HG03520 (cell line): ENCODE measurements at regions not wholly inside any gene's neighbourhood (a gene's known extent, or its start where the extent isn't known, plus 50 kb on each side); places are given as distances from the start of the nearest gene placed in this dataset.

ENCODE experiments used
- ATAC-seq: cut with Tn5 transposase; IDR thresholded peaks from one replicate; pipeline ENCODE4 v1.9.1; 2021; ENCODE audit warnings: mild to moderate bottlenecking, moderate library complexity; ENCODE audit not compliant: unreplicated experiment

DNA sequence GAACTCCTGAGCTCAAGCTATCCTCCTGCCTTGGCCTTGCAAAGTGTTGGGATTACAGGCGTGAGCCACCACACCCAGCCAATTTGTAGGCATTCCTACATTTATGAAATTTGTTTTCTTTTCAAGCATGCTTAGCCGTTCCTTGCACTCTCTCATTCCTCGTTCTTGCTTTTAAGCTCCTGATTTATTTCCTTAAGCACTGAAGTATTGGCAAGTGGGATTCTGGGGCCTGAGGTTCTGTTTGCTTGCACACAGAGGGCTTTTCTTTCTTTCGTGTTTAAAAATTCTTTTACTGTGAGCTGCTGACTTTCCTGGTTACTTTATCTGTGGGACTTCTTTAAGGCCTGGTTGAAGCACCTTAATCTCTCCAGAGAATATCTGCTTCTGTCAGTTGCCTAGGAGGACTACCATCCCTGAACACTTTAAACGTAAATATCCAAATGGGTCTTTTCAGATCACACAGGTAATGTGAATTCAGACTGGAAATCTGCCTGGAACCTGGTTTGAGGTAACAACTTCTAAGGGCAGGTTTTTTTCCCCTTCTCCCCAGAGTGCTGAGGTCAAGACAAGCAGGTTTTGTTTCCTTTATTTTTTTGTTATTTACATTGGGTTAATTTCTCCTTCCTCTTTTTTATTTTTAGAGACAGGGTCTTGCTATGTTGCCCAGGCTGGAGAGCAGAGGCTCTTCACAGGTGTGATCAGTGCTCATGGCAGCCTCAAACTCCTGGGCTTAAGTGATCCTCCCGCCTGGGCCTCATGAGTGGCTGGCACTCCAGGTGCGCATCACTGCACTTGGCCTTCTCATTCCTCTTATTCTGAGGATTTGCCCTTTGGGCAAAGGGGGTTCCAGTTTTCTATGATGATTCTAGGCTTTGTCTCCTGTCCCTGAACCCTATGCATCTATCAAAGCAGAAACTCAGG, 102.9 kb downstream of the PFKFB3 start:
- no peak for ATAC-seq

DNA sequence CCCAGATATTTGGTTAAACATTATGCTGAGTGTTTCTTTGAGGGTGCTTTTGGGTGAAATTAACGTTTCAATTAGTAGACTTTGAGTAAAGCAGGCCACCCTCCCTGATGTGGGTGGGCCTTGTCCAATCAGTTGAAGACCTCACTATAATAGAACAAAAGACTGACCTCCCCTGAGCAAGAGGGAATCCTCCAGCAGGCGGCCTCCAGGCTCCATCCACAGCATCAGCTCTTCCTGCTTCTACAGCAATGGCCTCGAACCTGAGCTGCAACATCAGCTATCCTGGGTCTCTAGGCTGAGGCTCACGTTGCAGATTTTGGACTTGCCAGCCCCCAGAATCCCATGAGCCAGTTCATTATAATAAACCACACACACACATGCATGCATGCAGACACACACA, 104.2 kb downstream of the PFKFB3 start:
- ATAC-seq, result no peak

DNA sequence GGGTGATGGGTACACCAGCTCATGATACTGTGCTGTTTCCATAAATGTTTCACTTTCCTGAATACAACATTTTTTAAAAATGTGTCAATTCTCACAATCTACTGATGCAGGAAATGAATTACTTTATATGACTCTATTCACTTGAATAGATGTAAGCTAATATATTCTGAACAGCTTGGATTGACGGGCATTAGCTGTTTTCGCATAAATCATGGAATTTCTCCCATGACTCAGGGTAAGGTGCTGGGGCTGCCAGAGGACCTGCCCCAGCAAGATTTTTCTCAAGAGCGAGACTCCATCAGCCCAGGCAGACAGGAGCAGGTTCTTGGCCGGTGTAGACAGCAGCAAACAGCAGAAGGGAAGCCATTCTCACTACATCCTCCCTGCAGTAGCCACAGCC, 107.1 kb downstream of the PFKFB3 start:
- no peak for ATAC-seq

DNA sequence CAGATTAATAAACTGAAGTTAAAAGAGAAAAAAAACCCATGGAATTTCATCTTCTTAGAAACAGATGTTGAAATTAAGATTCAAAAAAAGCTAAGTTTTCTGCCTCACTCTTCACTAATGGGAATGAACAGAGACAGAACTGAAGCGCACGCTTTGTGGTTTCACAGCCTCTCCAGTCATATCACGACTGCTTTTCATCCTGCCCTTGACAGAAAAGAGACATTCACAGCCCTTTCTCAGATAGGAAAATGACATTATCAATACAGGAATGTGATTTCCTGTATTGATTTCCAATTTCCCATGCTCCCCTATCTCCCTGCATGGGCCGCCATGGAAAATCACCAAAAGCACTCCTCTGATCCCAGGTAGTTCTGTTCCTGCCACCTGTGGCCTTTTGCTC, 108.2 kb downstream of the PFKFB3 start:
- ATAC-seq, result no peak

DNA sequence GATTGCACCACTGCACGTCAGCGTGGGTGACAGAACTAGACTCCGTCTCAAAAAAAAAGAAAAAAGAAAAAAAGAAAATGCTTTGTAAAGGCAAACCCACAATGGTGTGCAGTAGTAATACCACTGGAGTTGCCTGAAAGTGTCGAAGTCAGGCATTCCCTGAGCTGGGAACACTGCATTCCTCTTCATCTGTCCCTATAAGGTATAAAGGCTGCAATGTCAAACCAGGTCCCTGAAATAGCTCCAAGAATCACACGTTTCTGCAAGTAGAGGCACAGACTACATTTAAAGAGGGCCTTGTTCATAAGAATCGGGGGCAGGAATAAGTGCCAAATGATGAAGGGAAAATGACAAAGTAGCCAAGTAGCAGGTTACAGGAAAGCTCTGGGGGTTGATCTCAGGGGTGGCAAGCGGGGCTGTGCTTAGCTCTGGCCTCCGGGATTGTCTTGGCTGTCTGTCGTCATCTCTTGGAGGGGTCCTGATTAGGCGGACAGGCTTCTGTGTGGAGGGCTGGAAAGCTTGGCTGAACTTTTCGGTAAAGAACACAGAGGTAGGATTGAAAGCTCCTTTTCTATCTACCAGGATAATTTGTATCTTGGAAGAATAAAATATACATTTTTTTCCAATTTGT, 109.1 kb downstream of the PFKFB3 start:
- no peak for ATAC-seq

DNA sequence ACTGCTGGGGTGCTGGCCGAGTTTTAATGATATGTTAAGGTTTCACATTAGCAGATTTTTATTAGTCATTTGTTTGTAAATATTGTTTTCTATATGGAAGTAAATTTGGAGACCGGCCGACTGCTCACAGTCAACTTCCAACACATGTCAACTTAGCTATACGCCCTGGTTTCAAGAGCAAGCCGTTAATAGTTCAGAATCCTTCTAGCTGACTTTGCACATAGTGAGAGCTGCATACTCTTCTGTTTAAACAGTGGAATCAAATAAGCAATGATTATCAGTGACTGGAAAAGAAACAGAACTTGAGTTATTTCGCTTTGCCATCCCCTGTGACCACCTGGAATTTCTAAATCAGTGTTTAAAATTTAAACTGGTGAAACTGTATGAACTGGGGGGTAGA, 109.9 kb downstream of the PFKFB3 start:
- no peak for ATAC-seq

DNA sequence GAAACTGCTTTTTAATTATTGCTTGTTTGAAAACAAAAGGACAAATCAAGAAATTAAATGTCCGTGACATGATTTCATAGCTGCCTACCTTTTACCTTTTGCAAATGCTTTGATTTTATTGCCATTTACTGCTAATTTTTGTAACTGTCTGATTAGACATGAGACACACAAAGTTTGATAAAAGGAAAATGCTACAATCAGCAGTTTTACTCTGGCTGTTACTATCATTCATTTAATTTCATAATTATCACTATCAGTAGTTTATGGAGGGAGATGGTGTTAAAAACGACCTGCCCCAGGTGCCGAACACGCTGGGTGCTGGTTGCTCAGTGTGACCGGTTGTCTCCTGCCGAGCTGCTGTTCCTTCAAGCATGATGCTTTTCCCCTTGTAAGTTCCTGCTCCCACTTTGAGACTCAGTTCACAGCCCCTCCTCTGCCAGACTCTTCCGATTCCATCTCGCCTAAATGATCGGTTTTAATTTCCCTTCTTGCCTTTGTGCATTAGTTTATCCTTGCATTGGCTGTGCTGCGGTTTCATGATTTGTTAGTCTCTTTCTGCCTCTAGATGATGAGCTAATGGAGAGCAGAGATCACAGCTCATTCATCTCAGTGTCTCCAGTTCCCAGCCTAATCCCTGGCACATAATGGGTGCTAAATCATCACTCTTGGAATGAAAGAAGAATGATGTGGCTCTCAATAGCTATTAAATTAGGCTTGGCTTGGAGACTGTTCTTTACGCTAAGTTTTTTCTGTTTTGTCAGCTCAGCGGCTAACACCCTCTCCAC, 110.6 kb downstream of the PFKFB3 start:
- no peak for ATAC-seq

DNA sequence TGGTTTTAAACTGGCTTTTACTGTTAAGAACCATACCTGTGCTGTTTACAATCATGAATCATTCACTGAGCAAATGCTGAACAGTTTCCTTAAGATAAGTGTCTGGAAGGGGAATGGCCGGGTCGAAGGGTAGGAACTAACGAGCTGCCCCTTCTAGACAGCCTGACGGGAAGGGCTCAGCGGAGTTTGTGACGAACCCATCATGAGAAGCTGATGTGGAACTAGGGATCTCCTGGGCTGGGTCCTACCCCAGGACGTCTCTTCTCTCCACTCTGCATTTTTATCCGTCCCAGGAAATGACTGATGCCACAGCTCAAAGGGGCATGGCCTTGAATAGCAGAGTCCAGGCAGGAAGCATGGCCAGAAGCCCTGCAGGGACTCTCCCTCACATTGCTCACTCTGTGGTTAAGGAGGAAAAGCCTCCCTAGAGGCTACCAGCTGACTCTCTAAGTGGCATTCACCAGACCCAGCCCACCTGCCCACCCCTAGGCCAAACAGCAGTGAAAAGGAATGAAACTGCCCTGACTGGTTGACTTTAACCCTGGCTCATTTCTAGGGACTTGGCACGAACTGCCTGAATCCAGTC, 112.0 kb downstream of the PFKFB3 start:
- ATAC-seq, result no peak

DNA sequence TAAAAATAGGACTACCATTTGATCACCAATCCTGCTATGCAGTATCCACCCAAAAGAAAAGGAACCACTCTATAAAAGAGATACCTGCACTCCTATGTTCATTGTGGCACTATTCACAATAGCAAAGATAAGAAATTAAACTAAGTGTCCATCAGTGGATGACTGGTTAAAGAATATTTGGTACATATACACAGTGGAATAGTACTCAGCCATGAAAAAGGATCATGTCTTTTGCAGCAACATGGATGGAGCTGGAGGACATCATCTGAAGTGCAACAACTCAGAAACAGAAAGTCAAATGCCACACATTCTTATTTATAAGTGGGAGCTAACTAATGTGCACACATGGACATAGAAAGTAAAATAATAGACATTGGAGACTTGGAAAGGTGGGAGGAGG, 116.4 kb downstream of the PFKFB3 start:
- no peak for ATAC-seq

DNA sequence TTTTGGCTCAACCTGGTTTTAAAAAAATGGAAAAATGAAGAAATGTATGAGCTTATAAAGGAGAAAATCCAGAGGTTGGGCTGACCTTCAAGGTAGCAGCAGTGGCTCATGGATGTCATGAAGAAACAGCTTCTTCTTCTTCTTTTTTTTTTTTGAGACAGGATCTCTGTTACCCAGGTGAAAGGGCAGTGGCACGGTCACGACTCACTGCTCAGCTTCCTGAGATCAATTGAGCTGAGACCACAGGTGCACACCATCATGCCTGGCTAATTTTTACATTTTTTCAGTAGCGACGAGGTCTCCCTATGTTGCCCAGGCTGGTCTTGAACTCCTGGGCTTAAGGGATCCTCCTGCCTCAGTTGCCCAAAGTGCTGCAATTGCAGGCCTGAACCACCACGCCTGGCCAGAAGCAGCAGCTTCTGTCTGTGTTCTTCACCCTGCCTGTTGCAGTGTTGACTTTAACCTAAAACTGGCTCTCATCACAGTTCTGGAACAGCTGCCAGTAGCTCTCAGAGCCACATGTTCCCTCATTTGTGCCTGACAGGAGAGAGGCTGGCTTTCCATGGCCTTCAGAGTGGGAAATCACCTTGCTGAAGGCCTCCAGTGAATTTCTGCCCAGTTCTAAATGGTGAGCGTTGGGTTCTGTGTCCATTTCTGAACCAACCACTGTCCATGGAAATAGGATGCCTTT, 117.7 kb downstream of the PFKFB3 start:
- no peak for ATAC-seq

DNA sequence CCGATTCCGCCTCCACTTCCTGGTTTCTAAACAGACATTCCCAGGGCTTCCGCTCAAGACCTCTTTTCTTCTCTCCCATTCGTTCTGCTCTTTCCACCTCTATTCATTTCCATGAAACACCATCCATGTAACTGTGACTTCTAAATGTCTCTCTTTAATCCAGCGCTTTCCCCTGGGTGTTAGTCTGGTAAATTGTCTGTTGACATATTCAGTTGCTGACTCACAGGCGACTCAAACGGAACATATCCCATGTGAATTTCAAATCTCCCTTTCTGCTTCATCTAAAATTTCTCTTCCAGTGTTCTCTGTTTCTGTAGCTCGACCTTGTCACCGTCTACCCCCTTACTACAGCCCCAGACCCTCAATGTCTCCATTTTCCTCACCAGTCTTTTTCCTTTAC, 119.1 kb downstream of the PFKFB3 start:
- no peak for ATAC-seq

DNA sequence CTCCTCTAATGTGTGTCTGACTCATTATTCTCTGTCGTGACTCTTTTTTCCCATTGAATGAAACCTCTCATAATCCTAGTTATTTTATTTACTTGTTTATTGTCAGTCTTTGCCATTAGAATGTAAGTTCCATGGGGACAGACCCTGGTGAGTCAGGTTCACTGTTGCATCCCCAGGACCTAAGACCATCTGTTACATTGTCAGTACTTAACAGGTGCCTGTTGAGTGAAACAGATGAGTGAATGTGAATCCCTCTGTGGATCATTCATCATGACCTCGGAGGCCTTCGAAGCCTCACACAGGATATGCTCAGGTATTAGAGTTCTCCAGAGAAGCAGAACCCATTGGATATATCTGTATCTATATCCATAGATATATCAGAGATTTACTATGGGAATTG, 120.1 kb downstream of the PFKFB3 start:
- ATAC-seq, result no peak

DNA sequence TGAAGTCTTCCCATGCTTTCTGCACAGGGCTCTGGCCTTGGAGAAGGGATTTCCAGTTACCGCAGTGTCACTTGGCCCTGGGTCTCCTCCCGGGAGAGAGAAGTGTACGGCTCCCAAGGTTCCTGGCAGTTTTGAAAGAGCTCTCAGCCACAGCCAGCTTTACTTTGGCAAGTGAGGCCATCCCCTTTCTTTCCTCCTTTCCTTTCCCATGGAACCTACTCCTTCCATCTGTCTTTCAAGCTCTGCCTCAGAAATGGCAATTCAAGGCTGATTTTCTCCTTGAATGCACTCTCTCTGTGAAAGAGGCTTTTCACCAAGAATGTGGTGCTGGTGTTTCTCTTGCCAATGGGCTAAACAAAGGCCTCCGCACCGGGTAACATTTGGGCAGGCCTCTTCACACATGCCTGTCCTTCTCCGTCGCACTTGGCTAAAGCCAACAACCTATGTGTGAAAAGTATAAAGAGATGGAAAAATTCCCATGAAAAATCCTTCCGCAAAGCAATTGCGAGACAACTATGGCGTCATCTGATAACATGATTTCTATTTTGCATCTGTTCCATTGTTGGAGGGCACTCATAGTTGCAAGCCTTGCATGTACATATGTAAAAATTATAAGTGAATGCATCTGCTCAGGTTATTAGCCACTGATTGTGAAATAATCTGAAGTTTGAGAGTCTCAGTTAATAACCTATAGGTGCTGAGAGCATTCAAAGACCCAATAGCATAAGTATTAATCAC, 125.4 kb downstream of the PFKFB3 start:
- ATAC-seq, result no peak

DNA sequence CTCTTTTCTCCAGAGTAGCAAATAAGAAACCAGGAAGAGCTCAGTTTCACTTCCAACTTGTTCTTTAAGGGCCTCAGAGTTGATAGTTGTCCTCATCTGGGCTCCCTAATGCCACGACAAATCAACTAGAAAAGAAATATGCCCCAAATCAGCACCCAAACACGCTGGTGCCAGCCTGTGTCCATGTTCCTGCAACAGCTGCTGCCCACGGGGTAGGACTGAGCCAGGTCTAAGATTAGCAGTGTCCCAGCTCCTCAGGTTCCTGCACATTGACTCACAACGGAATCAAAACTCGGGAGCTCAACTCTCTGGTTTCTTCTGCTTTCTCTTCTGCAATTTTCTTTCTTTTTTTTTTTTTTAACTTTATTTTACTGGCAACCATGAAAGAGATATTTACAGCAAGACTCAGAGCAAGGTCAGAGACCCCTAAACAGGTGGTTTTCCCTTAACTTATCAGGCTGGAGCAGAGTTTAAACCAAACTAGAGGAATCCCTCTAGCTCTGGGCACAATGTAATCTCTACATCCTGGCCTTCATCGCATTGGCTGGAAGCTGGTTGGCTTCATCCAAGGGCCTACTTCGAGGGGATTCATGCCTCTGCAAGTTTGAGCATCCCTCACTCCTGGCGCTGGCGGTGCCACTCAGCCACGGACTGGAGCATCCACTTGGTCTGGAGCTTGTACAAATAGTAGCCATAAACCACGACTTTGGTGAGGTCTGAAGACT, 126.1 kb downstream of the PFKFB3 start:
- no peak for ATAC-seq

DNA sequence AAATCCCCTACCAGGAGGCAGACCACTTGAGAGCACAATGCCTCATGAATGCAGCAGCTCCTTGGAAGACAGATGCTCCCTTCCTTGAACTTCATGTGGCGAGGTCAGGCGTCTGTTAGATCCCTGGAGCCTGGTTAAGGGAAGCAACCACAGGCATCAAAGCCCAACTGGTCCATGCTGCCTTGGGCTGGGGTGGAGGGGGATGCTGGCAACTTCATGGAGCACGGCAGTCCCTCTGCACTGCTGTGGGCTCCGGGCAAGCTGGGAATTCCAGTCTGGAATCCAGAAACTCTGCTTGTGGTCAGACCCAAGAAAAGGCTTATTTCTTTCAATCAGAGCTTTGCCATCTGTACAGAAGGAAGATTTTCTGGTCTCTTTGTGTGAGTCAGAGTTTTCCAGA, 130.4 kb downstream of the PFKFB3 start:
- no peak for ATAC-seq

DNA sequence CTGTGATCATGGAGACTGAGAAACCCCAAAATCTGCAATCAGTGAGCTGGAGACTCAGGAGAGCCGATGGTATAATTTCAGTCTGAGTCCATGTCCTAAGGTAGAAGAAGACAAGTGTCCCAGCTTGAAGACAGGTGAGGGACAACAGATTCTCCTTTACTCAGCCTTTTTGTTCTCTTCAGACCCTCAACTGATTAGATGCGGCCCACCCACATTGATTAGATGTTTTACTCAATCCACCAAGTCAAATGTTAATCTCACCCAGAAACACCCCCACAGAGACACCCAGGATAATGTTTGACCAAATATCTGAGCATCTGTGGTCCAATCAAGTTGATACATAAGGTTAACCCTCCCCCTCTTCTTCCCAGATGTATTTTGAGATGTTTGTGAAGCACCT, 131.2 kb downstream of the PFKFB3 start:
- no peak for ATAC-seq

DNA sequence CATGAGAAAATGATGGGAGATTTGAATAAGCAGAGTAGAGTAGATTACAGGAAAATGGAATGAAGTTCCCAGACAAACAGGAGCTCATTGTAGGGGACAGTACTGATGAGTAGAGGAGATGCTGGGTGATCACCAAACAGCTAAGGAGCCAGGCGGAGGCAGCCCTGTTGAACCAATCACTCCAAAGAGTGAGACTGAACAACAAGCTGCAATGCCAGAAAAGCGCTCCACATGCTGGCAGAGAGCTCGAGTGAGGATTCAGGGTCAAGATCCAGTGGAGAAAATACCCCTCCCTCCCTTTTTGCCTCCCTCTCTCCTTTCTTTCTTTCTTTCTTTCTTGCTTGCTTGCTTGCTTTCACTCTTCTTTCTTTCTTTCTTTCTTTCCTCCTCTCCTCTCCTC, 133.3 kb downstream of the PFKFB3 start:
- ATAC-seq, result no peak

DNA sequence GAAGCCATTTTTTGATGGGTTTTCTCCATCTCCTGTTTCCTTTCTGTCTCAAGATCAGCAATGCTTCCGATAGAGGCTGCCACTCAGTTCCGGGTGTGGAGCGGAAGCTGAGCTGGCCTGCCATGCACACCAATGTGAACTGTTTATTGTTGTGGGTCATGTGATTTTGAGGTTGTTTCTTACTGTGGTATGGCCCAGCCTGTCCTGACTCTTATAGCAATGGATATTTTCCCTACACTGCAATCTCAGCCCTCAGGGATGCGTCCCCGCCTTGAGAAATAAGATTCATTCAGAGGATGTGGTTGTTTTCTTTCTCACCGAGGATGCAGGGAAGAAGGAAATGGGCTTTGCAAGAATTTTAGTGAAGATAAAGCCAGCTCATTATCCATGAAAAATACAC, 134.7 kb downstream of the PFKFB3 start:
- ATAC-seq, result no peak

DNA sequence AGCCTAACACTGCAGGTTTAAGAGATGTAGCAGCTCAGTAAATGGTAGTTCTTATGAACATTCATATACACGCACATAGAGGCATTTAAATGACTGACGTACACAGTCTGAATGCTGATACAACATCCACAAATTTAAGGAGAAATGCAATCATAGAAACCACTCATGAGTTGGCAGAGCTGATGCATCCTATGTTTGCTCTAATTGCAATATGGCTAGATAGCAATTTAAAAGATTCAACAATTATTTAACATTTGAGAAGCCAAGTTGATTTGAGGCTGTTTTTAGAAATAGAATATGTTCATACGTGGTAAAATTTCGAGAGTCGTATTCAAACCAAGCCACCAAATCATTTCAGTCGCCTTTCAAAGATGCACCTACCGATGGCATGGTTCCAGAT, 135.6 kb downstream of the PFKFB3 start:
- ATAC-seq, result no peak
